ENCODE measurements at regions not wholly inside any gene's neighbourhood (a gene's known extent, or its start where the extent isn't known, plus 50 kb on each side); places are given as distances from the start of the nearest gene placed in this dataset.

DNA sequence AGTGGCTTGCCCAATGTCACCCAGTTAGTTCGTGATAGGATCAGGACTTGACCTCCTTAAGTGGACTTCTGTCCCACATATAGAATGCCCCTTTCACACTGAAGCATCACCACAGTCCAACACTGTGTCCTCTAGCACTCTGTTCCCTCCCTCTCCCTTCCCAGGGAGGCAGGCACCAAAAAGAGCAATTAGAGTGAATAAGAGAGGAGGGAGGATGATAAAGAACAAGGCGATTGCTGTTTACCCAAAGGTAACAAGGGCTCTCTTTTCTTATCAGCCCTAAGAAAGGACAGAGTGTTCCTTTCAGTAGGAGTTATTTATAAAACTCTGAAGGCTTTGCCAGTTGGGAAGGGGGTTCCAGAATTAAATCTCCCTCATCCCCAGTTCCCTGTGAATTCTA is 192.7 kb upstream of the ATP2B1 start:
- DNase-seq: no peak

DNA sequence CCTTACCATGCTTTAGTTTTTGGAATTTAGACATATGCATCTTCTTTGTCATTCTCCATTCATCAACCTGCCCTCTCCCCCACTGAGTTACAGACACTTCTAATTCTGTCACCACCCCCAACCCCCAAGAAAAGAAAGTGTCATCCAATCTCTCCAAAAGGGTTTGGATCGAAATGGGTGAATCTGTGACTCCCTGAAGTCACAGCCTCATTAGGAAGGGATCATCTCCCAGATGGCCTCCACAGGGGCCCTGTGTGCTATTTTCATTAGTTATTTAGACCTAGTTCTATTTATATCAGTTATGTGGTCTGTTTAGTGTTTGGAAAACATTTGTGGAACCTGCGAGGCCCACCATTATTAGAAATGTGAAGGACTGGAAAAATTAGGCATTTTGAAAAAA is 191.0 kb upstream of the ATP2B1 start:
- DNase-seq: no peak

DNA sequence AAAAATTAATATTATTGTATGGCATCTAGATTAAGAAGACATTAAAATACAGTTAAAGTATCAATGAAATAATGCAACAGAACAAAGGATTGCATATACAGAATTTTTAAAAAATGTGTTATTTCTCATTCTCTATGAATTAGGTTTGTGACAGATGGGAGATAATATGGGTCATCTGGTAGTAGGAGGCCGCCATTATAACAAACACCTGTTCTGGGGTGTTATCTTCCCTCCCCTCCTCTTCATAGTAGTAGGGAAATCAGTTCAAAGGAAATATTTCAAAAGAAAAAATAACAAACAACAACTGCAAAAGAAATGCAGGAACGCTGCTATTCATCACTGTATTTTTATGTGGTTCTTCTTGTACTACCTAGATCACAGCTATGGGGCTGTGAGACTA is 187.0 kb upstream of the ATP2B1 start:
- DNase-seq: no peak

DNA sequence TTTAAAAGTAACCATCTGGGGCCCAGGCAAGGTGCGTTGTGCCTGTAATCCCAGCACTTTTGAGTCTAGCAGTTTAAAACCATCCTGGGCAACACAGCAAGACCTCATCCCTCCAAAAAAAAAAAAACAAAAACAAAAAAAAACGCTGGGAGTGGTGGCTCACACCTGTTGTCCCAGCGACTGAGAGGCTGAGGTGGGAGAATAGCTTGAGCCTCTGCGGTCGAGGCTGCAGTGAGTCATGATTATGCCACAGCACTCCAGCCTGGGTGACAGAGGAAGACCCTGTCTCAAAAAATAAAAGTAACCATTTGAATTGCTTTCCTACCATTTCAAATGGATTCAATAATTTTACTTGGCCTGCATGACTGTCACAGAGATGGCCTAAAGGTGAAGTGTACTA is 186.5 kb upstream of the ATP2B1 start:
- DNase-seq: no peak

DNA sequence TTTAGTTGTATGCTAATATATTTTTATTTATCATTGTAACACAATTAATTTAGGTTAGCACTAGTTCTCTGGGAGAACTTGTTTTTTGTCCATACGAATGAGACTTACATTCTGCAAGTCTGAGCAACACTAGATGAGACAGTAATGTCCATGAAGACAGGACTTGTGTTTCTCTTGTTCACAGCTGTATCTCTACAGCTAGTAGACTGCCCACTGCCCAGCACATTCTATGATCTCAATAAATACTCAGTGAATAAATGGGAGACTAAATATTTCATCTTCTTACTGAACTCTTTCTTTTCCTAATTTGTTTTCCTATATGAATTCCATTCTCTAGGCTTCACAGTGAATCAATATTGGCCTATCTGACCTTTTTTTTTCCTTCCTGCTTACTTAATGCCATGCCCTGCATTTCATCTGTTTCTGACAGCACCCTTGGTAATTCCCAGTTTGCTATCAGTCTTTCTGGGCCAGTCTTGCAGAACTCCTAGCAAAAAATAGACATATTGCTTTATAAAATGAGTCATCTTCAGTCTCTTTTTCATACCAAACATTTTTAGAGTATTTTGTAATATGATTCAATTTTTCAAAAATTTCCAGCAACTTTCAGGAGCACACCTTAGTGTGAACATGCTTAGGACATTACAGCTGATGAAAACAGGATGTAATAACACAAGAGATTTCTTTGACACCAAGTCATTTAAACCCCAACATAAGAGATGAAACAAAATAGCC is 185.5 kb upstream of the ATP2B1 start:
- DNase-seq: no peak

DNA sequence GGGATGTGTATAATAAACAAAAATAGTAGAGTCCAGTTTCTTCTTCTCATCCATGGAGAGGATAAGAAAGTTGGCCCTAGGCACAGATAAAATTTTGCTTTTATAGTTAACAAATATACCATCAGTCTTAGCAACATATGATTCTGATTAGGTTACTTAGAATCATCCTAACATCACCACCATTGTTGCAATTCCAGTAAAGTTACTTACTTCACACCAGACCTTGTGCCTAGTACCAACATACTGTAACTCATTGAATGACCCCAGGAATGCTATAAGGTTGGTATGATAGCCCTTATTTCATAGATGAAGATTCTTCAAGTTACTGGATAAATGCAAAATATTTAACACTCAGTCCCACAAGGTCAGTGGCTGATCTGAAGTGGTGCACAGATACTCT is 183.8 kb upstream of the ATP2B1 start:
- DNase-seq: no peak

DNA sequence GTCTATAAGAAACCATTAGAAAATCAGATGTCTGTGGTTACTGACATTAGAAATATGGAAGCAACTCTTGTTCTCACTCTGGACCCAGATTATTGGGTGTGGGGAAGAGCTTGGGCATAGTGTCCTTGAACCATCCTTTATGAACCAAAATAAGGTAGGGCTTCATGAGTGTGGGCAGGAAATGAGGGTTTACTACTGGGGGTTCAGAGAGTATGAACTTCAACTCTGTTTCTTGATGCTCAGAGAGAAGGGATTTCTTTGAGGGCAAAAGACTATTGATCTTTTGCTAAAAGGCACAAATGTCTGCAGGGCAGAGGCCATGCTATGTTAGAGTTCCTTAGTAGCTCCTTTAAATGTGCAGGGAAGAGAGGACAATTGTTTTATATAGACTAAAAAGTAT is 183.3 kb upstream of the ATP2B1 start:
- DNase-seq: no peak

DNA sequence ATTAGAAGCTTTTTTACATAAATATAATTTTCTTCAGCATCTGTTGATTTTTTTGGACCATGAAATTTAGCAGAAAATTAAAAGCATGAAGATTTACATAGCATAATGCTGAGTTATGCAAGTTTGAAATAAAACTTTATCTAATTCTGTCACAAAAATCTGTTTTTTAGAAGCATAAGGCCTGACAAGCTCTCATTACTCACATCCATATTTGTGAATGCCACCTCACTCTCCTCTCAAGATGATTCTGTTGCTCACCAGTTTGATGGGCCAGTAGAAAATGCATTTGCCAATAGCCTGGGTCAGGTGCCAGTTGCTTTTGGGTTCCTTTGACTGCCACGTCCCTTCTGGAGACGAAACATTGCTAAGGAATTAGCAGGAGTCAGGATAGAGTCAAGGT is 181.5 kb upstream of the ATP2B1 start:
- no peak for DNase-seq

DNA sequence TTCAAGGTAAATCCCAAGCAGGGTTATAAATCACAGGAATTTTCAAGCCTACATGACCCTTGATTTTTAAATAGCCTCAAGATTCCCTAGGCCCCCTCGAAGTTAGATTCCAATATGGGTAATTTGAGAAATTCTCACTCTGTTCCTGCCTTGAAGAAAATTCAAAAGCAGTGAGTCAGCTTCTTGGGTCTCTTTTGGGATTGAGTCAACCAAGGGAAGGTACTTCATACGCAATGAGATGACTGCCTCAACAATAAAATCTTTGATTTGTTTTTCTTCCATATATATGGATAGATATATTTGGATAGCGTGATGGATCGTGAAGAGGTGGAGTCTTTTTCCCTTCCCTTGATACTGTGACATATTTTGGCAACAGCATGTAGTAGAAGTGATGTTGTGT is 180.4 kb upstream of the ATP2B1 start:
- DNase-seq: no peak

DNA sequence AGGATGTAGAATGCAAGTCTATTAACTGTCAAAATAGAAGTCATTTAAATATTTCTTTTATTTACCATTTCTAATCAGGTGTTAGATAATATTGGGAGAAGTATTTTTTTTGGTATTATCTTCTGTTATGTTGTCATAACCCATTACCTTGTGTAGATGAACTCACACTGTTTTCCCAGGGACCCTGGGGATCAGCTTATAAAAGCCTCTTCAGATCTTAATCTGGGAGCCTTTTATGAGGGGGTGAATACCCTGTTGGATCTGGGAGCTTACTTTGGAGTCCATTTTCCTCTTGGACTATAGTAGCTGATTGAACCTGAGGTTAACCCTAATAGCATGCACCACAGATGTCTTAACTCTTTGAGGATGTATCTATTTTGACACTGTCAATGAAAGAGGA is 176.3 kb upstream of the ATP2B1 start:
- DNase-seq: no peak

DNA sequence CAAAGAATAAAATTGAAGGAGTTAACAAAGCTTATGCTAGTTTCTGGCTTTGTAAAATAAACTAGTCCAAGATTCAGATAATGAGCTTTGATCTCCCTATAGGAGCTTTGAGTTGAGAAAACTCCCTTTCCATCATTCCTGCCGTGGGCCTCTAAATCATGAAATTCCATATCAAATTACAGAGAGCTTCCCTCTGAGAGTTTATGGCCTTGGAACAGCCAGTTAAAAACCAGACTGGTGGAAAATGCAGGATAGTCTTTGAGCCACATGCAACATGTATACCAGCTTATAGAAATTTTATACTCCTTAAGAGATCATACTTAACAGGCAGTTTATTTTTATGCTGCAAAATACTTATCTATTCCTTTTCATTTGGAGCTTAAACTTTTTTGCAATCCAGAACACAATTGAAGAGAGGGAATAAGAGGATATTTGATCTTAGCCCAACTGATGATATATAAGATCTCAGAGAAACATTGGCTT is 175.8 kb upstream of the ATP2B1 start:
- no peak for DNase-seq

DNA sequence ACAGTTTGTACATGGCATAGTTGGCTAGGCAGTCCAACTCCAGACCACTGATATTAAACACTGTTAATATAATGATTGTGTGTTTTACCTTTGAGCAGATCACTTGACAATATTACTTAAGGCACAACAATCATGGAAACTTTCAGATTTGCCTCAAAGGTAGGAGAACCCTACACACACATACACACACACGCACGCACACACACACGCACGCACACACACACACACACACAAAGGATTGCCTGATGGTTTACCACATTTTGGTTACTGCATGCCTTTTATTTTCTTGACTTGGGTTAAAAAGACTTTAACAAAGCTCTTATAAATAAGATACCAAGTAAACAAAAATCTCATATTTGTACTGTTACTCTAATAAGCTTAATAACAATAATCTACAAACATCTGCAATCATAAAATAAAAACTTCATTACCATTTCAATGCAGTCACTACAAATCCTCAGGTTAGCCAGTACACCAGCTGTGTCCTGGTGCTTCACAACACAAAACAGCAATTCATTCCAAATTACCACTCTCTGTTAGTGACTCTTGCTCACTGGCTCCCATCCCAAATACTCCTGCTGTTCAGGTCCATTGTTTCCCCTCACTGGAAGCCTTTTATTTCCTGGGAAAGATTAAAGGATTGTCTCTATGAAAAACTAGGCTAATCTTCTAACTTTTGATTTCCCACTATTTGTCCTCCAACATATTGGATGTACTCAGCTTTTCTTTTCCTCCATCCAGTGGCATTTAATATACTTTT is 175.2 kb upstream of the ATP2B1 start:
- DNase-seq: no peak

DNA sequence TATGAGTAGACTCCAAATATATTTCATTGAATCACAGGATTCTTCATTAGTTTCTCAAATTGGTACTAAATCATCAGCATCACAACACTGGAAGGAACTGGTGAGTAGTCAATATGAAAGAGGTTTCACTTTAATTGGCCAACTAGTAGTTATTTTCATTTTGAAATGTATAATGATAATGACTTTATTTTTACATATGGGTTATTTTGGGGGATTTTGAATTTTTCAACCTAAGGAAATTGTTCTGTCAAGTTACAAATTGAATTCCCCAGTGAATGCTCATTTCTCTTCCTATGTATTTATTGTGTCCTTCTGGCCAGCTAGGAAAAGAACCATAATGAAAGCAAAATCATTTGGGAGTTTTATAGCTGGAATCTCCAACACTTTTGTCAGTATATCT is 174.2 kb upstream of the ATP2B1 start:
- no peak for DNase-seq

DNA sequence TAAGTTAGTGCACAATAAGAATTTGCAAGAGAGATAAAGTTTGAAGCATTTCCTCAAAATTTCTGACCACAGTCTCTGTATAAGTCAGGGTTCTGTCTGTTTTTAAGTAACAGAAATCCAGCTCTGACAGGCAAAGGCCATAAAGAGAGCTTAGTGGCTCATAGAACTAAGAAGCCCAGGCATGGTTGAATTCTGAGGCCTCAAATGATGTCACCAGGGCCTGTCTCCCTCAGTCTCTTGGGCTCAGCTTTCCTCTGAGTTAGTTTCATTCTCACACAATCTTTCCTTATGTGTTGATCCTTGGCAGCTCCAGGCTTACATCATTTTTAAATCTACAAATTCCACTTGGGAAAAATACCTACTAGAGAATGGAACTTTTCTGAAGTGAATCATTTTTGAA is 173.4 kb upstream of the ATP2B1 start:
- DNase-seq: no peak

DNA sequence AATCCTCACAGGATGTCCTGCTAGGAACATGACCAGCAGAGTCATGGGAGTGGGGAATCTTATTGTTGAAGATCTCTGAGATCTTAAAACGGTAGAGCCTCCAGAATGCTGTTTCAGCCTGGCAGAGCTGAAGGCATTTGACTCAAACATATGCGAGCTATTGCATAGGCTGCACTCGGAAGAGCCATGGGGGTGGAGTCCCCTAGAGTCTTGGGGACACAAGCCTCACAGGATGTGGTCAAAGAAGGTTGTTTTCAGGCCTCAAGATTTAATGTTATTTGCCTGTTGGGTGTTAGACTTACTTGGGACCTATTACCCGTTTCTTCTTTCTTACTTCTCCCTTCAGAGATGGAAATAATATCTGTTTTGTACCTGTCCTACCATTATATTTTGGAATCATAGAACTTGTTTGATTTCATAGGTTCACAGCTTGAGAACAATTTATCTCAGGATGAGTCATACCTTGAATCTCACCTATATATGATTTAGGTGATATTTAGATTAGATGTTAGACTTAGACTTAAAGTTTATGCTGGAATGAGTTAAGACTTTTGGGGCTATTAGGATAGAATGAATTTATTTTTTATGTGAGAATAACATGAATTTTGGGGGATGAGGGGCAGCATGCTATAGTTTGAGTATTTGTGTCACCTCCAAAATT is 172.2 kb upstream of the ATP2B1 start:
- no peak for DNase-seq

DNA sequence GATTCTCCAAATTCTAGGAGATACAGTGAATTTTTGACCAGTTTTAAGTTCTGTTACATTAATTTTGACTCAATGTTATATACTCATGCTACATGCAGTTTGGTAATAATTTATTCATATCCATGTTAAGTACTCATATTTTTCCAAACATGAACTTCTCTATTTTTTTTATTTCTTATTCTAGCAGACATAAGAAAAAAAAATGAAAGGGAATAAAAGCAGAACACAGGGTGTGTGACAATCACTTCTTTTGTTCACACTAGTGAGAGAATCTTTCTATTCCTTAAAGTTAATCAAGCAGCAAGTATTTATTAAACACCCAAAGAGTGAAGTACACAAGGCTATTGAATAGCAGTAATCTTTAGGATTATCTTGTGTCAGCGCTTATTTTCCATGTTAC is 171.1 kb upstream of the ATP2B1 start:
- no peak for DNase-seq

DNA sequence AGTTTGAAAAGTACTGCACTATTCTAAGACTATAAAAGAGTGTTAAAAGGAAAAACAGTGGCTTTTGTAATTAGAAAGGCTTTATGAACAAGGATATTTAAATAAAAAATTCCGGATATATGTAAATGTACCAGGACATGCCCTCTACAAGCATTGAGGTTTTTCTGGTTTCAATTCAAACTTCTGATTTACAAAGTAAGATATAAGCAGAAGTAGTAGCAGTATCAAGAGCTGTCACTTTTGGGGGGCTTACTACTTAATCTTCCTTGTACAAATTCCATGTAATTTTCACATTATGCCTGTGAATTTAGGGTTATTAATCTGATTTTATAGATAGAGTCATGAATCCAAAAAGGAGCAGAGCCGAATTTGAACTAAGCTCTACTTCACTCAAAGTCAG is 170.3 kb upstream of the ATP2B1 start:
- no peak for DNase-seq

DNA sequence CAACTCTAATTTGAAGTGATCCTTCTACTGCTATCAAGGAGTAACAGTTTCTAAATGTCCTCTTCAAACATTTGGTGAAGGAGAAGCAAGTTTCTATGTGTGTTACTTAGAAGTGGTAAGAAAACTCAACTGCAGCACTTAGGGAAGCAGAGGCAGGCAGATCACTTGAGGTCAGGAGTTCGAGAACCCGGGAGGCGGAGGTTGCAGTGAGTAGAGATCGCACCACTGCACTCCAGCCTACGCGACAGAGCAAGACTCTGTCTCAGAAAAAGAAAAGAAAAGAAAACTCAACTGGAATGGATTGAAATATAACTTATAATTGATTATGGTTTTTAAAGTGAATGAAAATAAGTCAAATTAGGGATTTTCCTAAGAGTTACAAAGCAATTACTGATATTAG is 169.7 kb upstream of the ATP2B1 start:
- DNase-seq: no peak

DNA sequence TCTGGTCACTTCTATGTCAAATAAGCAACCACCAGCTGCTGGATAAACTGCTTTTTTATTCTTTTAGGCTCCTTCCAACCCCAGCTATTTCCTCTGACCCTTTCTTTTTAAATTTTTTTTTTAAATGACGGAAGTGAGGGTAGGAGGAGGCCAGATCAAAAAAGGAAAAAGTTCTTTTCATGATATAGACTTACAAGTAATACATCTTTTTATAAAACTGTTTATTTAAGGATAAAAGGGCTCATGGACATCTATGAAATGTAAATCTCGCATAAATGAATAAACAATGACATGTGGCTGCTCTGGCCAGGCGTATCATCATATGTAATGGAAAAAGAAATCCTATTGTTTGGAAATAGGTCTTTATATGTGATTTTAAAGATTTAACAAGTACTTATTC is 169.0 kb upstream of the ATP2B1 start:
- DNase-seq: no peak

DNA sequence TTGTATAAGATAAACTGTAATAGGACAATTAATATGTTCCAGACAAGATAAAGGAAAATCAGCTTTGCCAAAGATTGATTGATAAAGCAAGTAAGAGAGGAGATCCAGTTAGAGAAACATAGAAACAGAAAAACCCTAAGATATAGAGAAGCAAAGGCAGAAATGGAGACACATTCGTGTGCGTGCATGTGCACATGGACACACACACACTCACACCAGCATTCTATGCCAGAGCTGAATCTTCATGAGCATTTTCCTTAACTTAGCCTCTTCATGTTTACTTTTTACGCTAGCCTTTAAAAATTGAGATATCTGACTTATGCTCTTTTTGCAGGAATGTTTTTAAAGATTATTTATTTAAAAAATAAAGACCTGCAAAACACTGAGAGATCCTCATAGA is 168.5 kb upstream of the ATP2B1 start:
- DNase-seq: no peak

DNA sequence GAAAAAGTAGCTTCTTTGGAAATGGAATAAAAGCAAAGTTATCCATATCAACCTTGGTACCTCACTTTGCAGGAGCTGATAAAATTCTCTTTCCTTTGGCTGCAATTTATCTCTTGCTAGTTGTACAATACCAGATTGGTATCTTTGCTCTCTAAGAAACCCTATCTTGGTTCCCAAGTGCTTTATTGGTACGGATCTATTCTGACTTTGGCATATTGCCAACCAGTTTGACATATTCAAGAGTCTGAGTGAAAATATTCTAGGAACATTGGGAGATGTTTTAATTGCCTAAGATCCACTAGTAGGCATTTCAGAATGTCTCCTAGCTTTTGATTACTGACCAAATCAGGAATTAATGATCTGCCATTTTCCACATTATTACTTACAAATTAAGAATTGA is 167.2 kb upstream of the ATP2B1 start:
- DNase-seq: no peak

DNA sequence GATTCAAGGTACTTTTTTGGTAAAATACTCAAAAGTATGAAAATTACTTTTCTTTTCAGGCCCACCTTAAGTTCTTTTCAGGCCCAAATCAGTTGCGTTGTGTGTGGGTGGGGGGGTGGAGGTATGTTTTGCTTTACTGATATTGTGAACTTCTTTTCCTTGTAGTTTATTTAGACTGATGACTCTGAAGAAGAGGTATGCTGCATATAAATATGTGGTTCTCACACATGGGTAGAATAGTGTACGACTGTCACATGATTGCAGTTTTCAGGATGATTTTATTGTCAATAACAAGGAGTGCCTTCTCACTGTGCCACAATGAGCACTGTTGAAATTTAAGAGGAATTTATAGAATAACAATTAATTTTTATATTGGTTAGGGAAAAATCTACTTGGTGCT is 166.6 kb upstream of the ATP2B1 start:
- no peak for DNase-seq

DNA sequence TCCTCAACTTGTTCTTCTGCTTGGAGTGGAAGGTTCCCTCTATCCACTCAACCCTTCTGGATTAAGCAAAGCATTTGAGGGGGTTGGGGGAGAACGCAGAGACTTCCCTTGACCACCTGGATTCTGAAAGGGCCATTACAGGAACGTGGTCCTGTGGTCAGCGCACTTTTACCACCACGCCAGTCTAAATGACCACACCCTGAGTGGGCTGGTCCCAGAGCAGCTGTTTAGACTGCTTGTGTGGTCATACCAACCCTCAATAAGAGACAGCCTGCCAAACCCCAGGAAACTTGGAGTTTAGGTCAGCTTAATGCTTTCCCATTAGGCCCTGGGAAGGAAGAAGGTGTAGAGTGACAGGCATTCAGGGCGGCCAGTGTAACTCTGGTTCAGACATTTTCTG is 165.5 kb upstream of the ATP2B1 start:
- no peak for DNase-seq

DNA sequence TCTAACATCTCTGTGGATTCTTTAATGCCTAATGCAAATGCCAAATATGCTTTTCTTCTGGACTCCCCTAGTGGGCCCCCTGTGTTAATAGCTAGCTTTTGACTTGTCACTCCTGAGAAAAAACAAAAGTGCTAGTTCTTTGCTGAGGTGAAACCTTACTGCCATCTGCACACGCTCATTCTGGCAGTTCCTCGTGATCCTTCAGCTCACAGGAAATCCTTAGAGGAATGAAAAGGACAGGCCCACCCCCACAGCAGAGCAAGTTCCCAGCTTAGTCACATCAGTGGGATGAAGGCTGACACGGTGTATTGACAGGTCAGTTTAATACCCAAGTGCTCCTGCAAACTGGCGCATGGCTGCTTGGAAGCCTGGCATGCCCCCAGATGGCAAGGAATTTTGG is 165.1 kb upstream of the ATP2B1 start:
- DNase-seq: peak; percentile 13
